ENCODE measurements at regions not wholly inside any gene's neighbourhood (a gene's known extent, or its start where the extent isn't known, plus 50 kb on each side); places are given as distances from the start of the nearest gene placed in this dataset.

DNA sequence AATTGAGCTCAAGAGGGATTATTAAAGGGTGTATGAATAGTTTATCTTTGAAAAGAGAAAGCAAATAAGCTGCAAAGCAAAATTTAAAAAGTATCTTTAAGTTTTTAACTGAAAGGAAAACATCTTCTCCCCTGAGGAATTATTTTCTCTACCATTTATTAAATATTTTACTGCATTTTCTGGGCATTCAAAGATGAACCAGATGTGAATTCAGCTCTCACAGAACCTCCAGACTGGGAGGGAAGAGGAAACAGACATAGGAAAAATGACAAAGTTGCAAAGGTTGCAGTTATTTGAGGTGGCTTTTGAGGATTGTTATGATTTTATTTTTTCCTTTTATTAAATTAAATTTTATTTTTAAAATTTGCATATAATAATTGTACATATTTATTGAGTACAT, 122.7 kb upstream of the SESN3 start:
- ChIA-PET POLR2A (ENCODE audit: low non-redundant PET) (no interaction called here), CTCF (no interaction called here)
- TF ChIP-seq, protein P1, sequence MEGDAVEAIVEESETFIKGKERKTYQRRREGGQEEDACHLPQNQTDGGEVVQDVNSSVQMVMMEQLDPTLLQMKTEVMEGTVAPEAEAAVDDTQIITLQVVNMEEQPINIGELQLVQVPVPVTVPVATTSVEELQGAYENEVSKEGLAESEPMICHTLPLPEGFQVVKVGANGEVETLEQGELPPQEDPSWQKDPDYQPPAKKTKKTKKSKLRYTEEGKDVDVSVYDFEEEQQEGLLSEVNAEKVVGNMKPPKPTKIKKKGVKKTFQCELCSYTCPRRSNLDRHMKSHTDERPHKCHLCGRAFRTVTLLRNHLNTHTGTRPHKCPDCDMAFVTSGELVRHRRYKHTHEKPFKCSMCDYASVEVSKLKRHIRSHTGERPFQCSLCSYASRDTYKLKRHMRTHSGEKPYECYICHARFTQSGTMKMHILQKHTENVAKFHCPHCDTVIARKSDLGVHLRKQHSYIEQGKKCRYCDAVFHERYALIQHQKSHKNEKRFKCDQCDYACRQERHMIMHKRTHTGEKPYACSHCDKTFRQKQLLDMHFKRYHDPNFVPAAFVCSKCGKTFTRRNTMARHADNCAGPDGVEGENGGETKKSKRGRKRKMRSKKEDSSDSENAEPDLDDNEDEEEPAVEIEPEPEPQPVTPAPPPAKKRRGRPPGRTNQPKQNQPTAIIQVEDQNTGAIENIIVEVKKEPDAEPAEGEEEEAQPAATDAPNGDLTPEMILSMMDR (conservative IDR thresholded peaks at IDR 0.05; ENCODE audit: low read depth): no peak
- H3K27ac ChIP-seq: no peak overlapping the region
- no peak for DNase-seq (ENCODE audit: low spot score)

DNA sequence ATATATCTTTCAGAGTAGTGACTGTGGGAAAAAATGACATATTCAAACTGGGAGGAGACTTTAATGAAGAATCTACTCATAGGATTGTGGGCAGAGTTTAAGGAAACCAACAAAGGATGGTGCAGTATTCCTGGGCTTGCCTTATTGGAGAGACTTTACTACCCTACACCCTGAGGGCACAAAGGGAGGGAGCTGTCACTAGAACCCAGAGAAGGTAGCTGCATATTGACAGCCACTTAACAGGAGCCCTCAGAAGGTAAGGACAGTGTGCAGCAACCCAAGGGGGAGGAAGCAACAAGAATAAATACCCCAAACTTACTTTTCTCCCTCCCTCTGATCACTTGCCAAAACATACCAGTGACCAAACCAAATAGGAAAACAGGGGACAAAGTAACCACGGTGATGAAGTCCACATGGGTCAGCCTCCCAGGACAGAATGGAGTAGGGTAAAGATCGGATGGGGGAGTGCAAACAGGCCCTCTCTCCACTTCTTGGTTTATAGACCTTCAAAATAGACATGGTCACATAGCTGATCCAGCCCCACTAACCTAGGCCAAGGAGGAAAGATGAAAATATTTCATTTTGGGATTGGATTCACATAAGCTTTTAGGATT, 121.8 kb upstream of the SESN3 start:
- CTCF ChIA-PET: interaction anchor here (0.6 kb wide), 1 partner anchor 587 kb away, joined by 4 read pairs; no protein-coding TSS in a partner anchor
- TF ChIP-seq, protein P1 (conservative IDR thresholded peaks at IDR 0.05; ENCODE audit: low read depth): no peak
- DNase-seq (ENCODE audit: low spot score): no peak
- POLR2A ChIA-PET (ENCODE audit: low non-redundant PET): no interaction called here
- H3K27ac ChIP-seq: no peak overlapping the region

DNA sequence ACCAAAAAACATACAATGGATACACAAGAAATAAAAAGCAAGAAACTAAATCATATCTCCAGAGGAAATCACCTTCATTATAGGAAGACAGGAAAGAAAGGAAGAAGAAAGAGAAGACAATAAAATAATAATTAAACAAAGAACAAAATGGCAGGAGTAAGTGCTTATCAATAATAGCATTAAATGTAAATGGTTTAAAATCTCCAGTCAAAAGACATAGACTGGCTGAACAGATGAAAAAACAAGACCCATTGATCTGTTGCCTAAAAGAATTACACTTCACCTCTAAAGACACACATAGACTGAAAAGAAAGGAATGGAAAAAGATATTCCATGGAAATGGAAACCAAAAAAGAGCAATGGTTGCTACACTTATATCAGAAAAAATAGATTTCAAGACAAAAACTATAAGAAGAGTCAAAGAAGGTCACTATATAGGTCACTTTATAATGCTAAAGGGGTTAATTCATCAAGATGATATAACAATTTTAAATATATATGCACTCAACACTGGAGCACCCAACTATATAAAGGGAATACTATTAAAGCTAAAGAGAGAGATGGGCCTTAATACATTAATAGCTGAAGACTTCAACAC, 118.4 kb upstream of the SESN3 start:
- ChIA-PET POLR2A (ENCODE audit: low non-redundant PET) (no interaction called here), CTCF (no interaction called here)
- TF ChIP-seq, protein P1 (conservative IDR thresholded peaks at IDR 0.05; ENCODE audit: low read depth): no peak
- H3K27ac ChIP-seq: no peak overlapping the region
- no peak for DNase-seq (ENCODE audit: low spot score)

DNA sequence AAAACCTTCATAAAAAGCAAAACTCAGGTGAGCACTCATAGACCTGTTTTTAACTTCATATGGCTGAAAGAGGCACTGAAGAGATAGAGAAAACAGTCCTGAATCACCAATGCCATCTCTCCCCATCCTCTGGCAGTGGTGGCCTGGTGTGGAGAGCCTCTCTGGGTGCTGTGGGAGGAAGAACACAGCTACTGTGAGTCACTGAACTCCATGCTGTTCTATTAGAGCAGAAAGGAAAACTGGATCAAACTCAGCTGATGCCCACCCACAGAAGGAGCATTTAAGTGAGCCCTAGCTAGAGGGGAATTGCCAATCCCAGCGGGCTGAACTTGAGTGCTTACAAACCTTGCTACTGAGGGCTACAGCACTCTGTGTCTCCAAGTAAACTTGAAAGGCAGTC, 115.3 kb upstream of the SESN3 start:
- no peak for DNase-seq (ENCODE audit: low spot score)
- TF ChIP-seq, protein P1 (conservative IDR thresholded peaks at IDR 0.05; ENCODE audit: low read depth): no peak
- POLR2A ChIA-PET (ENCODE audit: low non-redundant PET): no interaction called here
- H3K27ac ChIP-seq: peak overlapping the region; percentile 6; the same call in 1 of the 2 replicates
- CTCF ChIA-PET: no interaction called here

DNA sequence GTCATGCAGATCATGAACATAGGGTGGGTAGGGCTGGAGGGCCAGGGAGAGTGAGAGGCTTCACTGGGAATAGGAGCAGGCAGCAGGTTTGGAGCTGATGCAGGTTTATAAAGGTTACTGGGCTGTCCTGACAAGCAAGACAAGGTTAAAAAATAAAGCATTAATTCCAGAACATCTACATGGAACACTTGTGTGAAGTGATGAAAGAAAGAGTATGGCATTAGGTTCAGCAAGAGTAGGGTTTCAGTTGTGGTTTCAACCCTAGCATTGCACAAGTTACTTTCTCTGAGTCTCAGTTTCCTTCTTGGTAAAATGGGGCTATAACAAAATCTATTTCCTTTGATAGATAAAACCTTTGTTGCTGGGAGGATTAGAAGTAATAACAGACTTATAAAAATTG, 114.6 kb upstream of the SESN3 start:
- TF ChIP-seq, protein P1 (conservative IDR thresholded peaks at IDR 0.05; ENCODE audit: low read depth): no peak
- no peak for DNase-seq (ENCODE audit: low spot score)
- peak overlapping the region; percentile 72 for H3K27ac ChIP-seq
- ChIA-PET POLR2A (ENCODE audit: low non-redundant PET) (no interaction called here), CTCF (no interaction called here)

DNA sequence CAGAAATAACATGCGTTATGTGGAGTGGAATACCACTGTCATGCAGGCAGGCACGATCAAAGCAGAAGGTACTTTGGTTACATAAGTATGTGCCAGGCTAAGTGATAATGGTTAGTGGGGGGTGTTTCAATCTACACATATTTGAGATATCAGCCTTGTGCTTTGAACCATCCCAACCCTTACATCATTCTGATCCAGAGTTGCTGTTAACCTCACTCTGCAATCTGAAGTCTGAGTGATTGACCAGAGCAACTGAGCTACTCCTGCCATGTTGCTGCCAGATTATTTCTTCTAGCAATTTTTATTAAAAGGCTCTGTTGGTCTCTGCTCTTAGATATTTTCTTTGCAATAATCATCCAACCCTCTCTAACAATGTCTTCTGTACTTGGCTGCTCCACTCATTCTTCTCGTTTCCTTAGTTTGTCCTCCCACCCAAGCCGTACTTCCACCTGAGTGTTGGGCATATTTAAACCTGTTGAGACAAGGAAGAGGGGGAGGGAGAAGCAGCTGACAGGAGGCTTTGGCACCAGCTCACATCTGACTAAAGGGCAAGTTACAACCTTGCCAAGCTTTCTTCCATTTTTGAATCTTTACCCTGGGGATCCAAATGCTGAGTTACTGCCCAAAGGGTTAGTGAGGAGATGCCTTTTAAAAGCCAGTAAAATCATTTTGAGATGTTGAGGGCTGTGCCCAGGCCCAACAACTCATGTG, 114.1 kb upstream of the SESN3 start:
- peak; percentile 50 for DNase-seq (ENCODE audit: low spot score)
- POLR2A ChIA-PET (ENCODE audit: low non-redundant PET): no interaction called here
- TF ChIP-seq, protein P1 (conservative IDR thresholded peaks at IDR 0.05; ENCODE audit: low read depth): no peak
- CTCF ChIA-PET: no interaction called here
- H3K27ac ChIP-seq: peak overlapping the region; percentile 72

All from RWPE1 (cell line).